ENCODE measurements at regions not wholly inside any gene's neighbourhood (a gene's known extent, or its start where the extent isn't known, plus 50 kb on each side); places are given as distances from the start of the nearest gene placed in this dataset.

GRCh38 chr1:188355847-188356246 lies 1527.1 kb downstream of the PLA2G4A start:
- Histone ChIP-seq H3K27me3 (ENCODE audit: insufficient read depth, low read length, poor library complexity) (no peaks in the 10 kb centered on the region), H3K4me3 (ENCODE audit: low read depth in 1 of 2, low read length in 2 of 2) (no peak overlapping the region), H4K20me1 (ENCODE audit: insufficient read depth, low read length) (no peaks in the 10 kb centered on the region), H3K9me3 (ENCODE audit: insufficient read depth, low read length, severe bottlenecking) (peaks cover 3% of the 10 kb centered on the region), H3K27ac (ENCODE audit: low read length) (no peak overlapping the region), H2AFZ (ENCODE audit: low read depth, low read length) (no peak overlapping the region), H3K4me2 (ENCODE audit: insufficient read depth, low read length) (no peak overlapping the region), H3K4me1 (ENCODE audit: insufficient read depth, low read length) (no peaks in the 10 kb centered on the region), H3K79me2 (ENCODE audit: insufficient read depth, low read length) (no peaks in the 10 kb centered on the region), H3K9ac (ENCODE audit: low read depth, low read length) (no peak overlapping the region), H3K36me3 (ENCODE audit: insufficient read depth, low read length) (no peaks in the 10 kb centered on the region)
- TF ChIP-seq, protein P1, sequence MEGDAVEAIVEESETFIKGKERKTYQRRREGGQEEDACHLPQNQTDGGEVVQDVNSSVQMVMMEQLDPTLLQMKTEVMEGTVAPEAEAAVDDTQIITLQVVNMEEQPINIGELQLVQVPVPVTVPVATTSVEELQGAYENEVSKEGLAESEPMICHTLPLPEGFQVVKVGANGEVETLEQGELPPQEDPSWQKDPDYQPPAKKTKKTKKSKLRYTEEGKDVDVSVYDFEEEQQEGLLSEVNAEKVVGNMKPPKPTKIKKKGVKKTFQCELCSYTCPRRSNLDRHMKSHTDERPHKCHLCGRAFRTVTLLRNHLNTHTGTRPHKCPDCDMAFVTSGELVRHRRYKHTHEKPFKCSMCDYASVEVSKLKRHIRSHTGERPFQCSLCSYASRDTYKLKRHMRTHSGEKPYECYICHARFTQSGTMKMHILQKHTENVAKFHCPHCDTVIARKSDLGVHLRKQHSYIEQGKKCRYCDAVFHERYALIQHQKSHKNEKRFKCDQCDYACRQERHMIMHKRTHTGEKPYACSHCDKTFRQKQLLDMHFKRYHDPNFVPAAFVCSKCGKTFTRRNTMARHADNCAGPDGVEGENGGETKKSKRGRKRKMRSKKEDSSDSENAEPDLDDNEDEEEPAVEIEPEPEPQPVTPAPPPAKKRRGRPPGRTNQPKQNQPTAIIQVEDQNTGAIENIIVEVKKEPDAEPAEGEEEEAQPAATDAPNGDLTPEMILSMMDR (IDR thresholded peaks at IDR 0.05; ENCODE audit: borderline replicate concordance, extremely low read depth, low read length, poor library complexity, severe bottlenecking) = no peak
- TF ChIP-seq EZH2 (IDR thresholded peaks at IDR 0.05; ENCODE audit: borderline replicate concordance, low read depth, low read length, severe bottlenecking) = no peak
- no peak for DNase-seq
- ATAC-seq (ENCODE audit: insufficient read depth, low read depth) = no peak

DNA sequence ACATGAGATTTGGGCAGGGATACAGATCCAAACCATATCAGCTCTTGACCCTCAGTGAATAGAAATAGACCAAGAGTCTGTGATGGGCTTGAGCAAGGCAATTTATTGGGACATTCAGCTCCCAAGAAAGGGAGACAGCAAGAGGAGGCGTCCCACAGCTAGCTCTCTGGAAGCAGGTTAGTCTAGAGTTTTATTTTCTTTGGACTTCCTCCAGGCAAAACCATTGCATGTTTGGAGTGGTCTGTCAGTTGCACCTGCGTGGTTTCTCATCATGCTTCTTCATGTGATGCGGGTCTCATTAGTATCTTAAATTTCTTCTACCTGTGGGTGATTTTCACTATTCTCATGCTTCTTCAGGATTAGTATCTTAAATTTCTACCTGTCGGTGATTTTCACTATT lies 1530.6 kb downstream of the PLA2G4A start:
- no peak for ATAC-seq (ENCODE audit: insufficient read depth, low read depth)
- no peak overlapping the region for H3K4me2 ChIP-seq (ENCODE audit: insufficient read depth, low read length)
- no peaks in the 10 kb centered on the region for H3K4me1 ChIP-seq (ENCODE audit: insufficient read depth, low read length)
- no peaks in the 10 kb centered on the region for H3K27me3 ChIP-seq (ENCODE audit: insufficient read depth, low read length, poor library complexity)
- TF ChIP-seq, protein P1 (IDR thresholded peaks at IDR 0.05; ENCODE audit: borderline replicate concordance, extremely low read depth, low read length, poor library complexity, severe bottlenecking) = no peak
- no peak for TF ChIP-seq EZH2 (IDR thresholded peaks at IDR 0.05; ENCODE audit: borderline replicate concordance, low read depth, low read length, severe bottlenecking)
- H3K36me3 ChIP-seq (ENCODE audit: insufficient read depth, low read length) = no peaks in the 10 kb centered on the region
- DNase-seq = no peak
- H3K79me2 ChIP-seq (ENCODE audit: insufficient read depth, low read length) = no peaks in the 10 kb centered on the region
- no peak overlapping the region for H3K9ac ChIP-seq (ENCODE audit: low read depth, low read length)
- H3K9me3 ChIP-seq (ENCODE audit: insufficient read depth, low read length, severe bottlenecking) = peaks cover 3% of the 10 kb centered on the region
- H3K27ac ChIP-seq (ENCODE audit: low read length) = no peak overlapping the region
- H3K4me3 ChIP-seq (ENCODE audit: low read depth in 1 of 2, low read length in 2 of 2) = no peak overlapping the region
- no peaks in the 10 kb centered on the region for H4K20me1 ChIP-seq (ENCODE audit: insufficient read depth, low read length)
- H2AFZ ChIP-seq (ENCODE audit: low read depth, low read length) = no peak overlapping the region

- Histone ChIP-seq H3K4me2 (ENCODE audit: insufficient read depth, low read length) (no peak overlapping the region), H3K79me2 (ENCODE audit: insufficient read depth, low read length) (no peaks in the 10 kb centered on the region), H3K4me1 (ENCODE audit: insufficient read depth, low read length) (no peaks in the 10 kb centered on the region), H2AFZ (ENCODE audit: low read depth, low read length) (no peak overlapping the region), H3K4me3 (ENCODE audit: low read depth in 1 of 2, low read length in 2 of 2) (no peak overlapping the region), H4K20me1 (ENCODE audit: insufficient read depth, low read length) (no peaks in the 10 kb centered on the region), H3K36me3 (ENCODE audit: insufficient read depth, low read length) (no peaks in the 10 kb centered on the region), H3K27me3 (ENCODE audit: insufficient read depth, low read length, poor library complexity) (no peaks in the 10 kb centered on the region), H3K9me3 (ENCODE audit: insufficient read depth, low read length, severe bottlenecking) (no peaks in the 10 kb centered on the region), H3K27ac (ENCODE audit: low read length) (no peak overlapping the region), H3K9ac (ENCODE audit: low read depth, low read length) (no peak overlapping the region)
- TF ChIP-seq, protein P1 (IDR thresholded peaks at IDR 0.05; ENCODE audit: borderline replicate concordance, extremely low read depth, low read length, poor library complexity, severe bottlenecking) = no peak
- TF ChIP-seq EZH2 (IDR thresholded peaks at IDR 0.05; ENCODE audit: borderline replicate concordance, low read depth, low read length, severe bottlenecking) = no peak
- ATAC-seq (ENCODE audit: insufficient read depth, low read depth) (no peak), DNase-seq (no peak)
These were observed 1535.2 kb downstream of the PLA2G4A start for GRCh38 chr1:188363943-188364342.

- H3K4me3 ChIP-seq (ENCODE audit: low read depth in 1 of 2, low read length in 2 of 2) = no peak overlapping the region
These were observed 1536.2 kb downstream of the PLA2G4A start for GRCh38 chr1:188364927-188365449.

More at GRCh38 chr1:188364927-188365449, 1536.2 kb downstream of the PLA2G4A start:
- Histone ChIP-seq H2AFZ (ENCODE audit: low read depth, low read length) (no peak overlapping the region), H3K4me1 (ENCODE audit: insufficient read depth, low read length) (no peaks in the 10 kb centered on the region), H3K9ac (ENCODE audit: low read depth, low read length) (no peak overlapping the region), H3K36me3 (ENCODE audit: insufficient read depth, low read length) (no peaks in the 10 kb centered on the region), H3K79me2 (ENCODE audit: insufficient read depth, low read length) (no peaks in the 10 kb centered on the region), H4K20me1 (ENCODE audit: insufficient read depth, low read length) (no peaks in the 10 kb centered on the region), H3K9me3 (ENCODE audit: insufficient read depth, low read length, severe bottlenecking) (no peaks in the 10 kb centered on the region), H3K27ac (ENCODE audit: low read length) (no peak overlapping the region), H3K27me3 (ENCODE audit: insufficient read depth, low read length, poor library complexity) (no peaks in the 10 kb centered on the region), H3K4me2 (ENCODE audit: insufficient read depth, low read length) (no peak overlapping the region)
- TF ChIP-seq EZH2 (IDR thresholded peaks at IDR 0.05; ENCODE audit: borderline replicate concordance, low read depth, low read length, severe bottlenecking) = no peak
- TF ChIP-seq, protein P1 (IDR thresholded peaks at IDR 0.05; ENCODE audit: borderline replicate concordance, extremely low read depth, low read length, poor library complexity, severe bottlenecking) = no peak
- DNase-seq (no peak), ATAC-seq (ENCODE audit: insufficient read depth, low read depth) (no peak)
